ENCODE measurements at regions not wholly inside any gene's neighbourhood (a gene's known extent, or its start where the extent isn't known, plus 50 kb on each side); places are given as distances from the start of the nearest gene placed in this dataset.
"Not testable (repeated sequence)": the region's sequence is repeated elsewhere in the genome, so short reads cannot be mapped to it uniquely, and the experiment has no call there.

- no peak for DNase-seq (ENCODE audit: low read depth in 2 of 2)
Observed at GRCh38 chr17:77513045-77513444, 372.3 kb downstream of the SEC14L1 start.

GRCh38 chr17:77515227-77515626 lies 374.5 kb downstream of the SEC14L1 start:
- DNase-seq (ENCODE audit: low read depth in 2 of 2), result no peak

DNA sequence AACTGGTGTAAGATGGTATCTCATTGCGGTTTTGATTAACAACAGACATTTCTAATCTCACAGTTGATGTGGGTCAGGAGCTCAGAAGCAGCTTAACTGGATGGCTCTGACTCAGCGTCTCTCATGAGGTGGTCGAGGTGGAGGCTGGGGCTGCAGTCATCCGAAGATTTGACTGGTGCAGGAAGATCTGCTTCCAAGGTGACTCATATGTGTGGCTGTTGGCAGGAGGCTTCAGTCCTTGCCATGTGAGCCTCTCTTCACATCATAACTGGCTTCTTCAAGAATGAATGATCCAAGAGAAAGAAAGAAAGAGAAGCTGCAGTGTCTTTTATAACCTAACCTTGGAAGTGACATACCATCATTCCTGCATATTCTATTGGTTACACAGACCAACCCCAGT lies 376.1 kb downstream of the SEC14L1 start:
- peak; percentile 13 to 27 for DNase-seq (ENCODE audit: low read depth in 2 of 2)

DNA sequence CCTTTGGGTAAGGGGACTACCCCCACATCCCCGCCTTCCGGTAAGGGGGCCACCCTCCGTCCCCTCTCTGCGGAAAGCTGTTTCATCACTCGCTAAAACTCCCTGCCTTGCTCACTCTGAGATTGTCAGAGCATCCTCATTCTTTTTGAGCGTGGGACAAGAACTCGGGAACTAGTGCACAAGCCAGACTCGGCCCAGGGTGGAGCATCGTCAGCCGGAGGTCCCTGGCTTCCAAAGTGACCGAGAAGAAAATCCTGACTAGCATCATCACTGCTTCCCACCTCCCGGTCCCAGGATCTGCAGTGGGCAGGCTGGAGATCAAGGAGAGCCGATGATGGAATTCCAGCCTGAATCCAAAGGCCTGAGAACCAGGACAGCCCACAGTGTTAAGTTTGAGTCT lies 380.3 kb downstream of the SEC14L1 start:
- DNase-seq (ENCODE audit: low read depth in 2 of 2), result no peak

DNA sequence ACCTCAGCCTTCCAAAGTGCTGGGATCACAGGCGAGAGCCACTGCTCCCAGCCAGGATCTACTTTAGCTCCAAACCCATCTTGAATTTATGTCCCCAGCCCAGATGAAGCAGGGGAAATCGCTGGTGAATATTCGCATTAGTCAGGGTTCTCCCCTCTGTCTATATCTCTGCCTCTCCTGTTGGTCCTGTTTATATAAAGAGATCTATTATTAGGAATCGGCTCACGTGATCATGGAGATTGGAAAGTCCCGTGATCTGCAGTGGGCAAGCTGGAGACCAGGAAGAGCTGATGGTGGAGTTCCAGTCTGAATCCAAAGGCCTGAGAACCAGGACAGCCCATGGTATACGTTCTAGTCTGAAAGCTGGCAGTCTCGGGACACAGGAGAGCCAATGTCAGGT lies 382.8 kb downstream of the SEC14L1 start:
- DNase-seq (ENCODE audit: low read depth in 2 of 2), result no peak

DNA sequence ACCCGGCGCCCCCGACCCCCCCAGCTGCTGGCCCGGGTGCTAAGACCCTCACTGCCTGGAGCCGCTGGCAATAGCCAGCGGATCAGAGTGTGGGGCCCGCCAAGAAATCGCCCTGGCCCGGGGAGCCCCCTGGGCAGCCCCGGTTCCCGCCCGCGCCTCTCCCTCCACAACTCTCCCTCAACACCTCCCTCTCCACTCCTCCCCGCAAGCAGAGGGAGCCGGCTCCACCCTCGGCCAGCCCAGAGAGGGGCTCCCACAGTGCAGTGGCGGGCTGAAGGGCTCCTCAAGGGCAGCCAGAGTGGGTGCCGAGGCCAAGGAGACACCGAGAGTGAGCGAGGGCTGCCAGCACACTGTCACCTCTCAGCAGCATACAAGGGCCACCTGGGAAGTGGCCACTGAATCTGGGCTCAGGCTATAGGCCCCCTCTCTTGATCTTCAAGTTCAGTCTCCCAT lies 385.5 kb downstream of the SEC14L1 start:
- no peak for DNase-seq (ENCODE audit: low read depth in 2 of 2)

- DNase-seq (ENCODE audit: low read depth in 2 of 2), result no peak
Observed at GRCh38 chr17:77526728-77527350, 386.1 kb downstream of the SEC14L1 start.

DNA sequence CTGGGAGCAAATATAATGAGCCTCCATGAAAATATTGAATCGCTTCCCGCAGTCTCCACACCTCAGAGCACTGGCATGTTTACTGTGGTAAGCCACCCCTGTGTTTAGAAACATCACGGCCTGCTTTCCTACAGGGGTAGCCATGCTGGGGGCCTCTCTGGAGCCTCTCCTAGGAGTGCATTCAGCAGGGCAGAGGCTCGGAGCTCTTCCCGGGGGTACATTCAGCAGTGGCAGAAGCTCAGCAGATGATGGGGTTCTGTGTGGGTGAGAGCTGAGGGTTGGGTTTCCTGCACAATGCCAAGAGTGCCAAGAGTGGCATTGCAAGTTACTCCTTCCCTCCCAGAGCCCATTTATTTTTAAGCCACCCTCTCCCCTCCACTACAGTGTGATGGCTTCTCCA lies 386.6 kb downstream of the SEC14L1 start:
- DNase-seq (ENCODE audit: low read depth in 2 of 2), result no peak

- no peak for DNase-seq (ENCODE audit: low read depth in 2 of 2)
Observed at GRCh38 chr17:77527836-77528505, 387.2 kb downstream of the SEC14L1 start.

GRCh38 chr17:77528516-77529327 lies 388.0 kb downstream of the SEC14L1 start:
- no peak for DNase-seq (ENCODE audit: low read depth in 2 of 2)

GRCh38 chr17:77529328-77529650 lies 388.5 kb downstream of the SEC14L1 start:
- no peak for DNase-seq (ENCODE audit: low read depth in 2 of 2)

DNA sequence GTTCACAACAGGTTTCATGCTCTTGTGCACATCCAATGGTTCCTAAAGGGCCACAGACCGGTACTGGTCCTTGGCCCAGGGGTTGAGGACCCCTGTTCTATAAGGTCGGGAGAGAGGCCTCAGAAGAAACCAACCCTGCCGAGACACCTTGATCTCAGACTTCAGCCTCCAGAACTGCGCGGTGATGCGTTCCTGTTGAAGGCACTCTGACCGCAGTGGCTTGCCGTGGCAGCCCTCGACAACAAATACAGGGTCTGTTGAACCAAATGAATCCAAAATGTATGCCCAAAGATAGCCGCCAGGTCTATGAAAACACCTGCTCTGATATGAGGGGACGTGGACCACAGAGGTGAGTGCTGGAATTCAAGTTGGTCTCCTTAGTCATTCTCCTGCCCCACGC lies 389.8 kb downstream of the SEC14L1 start:
- no peak for DNase-seq (ENCODE audit: low read depth in 2 of 2)

GRCh38 chr17:77531002-77531401 lies 390.2 kb downstream of the SEC14L1 start:
- DNase-seq (ENCODE audit: low read depth in 2 of 2), result no peak

DNA sequence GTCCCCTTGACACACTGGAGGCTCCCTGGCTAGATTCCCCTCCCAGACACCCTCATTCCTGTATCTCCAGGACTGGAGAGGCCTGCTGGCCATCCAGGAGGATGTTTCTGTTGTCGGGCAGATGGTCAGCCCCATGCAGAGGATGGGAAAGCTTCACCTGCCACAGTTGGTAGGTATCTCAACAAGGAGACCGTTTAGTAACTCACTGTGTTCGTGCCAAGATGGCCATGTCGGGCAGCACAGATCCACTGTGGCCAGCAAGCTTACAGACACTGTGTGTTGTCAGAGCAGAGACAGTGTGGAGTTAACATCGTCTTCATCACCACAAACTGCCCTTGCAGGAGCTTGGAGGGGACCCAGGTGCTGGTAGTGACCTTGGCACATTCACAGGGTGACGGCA lies 390.9 kb downstream of the SEC14L1 start:
- no peak for DNase-seq (ENCODE audit: low read depth in 2 of 2)

GRCh38 chr17:77533697-77534096 lies 392.9 kb downstream of the SEC14L1 start:
- not testable (repeated sequence) for DNase-seq (ENCODE audit: low read depth in 2 of 2)

DNA sequence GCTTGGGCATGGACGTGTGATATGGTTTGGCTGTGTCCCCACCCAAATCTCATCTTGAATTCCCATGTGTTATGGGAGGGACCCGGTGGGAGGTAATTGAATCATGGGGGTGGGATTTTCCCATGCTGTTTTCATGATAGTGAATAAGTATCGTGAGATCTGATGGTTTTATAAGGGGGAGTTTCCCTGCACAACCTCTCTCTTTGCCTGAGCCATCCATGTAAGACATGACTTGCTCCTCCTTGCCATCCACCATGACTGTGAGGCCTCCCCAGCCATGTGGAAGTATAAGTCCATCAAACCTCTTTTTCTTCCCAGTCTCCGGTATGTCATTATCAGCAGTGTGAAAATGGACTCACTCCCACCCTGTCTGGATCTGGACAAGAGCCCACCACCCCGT lies 393.4 kb downstream of the SEC14L1 start:
- no peak for DNase-seq (ENCODE audit: low read depth in 2 of 2)

- no peak for DNase-seq (ENCODE audit: low read depth in 2 of 2)
Observed at GRCh38 chr17:77535435-77535834, 394.7 kb downstream of the SEC14L1 start.

DNA sequence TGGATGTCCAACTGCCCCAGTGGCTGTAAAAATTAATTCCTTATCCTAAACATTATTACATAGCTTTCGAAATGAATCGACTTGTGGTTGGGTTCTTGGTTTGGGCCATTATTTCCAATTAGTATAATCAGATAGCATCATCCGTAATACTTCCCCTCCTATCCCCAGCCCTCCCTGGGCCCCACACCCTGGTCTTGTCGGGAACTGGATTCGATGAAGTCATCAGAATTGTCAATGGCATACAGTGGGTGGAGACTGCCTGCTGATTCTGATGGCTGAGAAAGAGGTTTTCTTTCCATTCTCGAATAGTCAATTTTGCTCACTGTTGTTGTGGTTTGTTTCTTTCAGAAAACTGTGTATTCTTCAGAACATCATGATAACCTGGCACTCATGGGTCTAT lies 395.1 kb downstream of the SEC14L1 start:
- no peak for DNase-seq (ENCODE audit: low read depth in 2 of 2)

DNA sequence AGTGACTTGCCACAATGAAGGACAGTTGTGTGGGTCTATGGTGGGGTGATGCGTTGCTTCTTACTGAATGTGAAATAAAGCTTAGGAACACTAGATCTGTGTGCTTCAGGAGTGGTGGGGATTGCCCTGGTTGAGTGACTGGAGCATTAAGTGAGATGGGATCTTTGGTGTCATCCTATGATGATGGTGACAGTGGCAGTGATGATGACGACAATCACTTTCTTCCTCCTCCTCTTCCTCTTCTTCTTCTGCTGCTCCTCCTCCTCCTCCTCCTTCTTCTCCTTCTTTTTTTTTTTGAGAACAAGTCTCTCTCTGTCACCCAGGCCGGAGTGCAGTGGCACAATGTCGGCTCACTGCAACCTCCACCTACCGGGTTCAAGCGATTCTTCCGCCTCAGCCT lies 396.8 kb downstream of the SEC14L1 start:
- DNase-seq (ENCODE audit: low read depth in 2 of 2), result no peak

- no peak for DNase-seq (ENCODE audit: low read depth in 2 of 2)
Observed at GRCh38 chr17:77540531-77540930, 399.8 kb downstream of the SEC14L1 start.

- no peak for DNase-seq (ENCODE audit: low read depth in 2 of 2)
Observed at GRCh38 chr17:77540975-77541374, 400.2 kb downstream of the SEC14L1 start.

- no peak for DNase-seq (ENCODE audit: low read depth in 2 of 2)
Observed at GRCh38 chr17:77542011-77542410, 401.2 kb downstream of the SEC14L1 start.
